ENCODE measurements at regions not wholly inside any gene's neighbourhood (a gene's known extent, or its start where the extent isn't known, plus 50 kb on each side); places are given as distances from the start of the nearest gene placed in this dataset.
"Not testable (repeated sequence)": the region's sequence is repeated elsewhere in the genome, so short reads cannot be mapped to it uniquely, and the experiment has no call there.

GRCh38 chr12:73998894-73999293 is 538.7 kb upstream of the ATXN7L3B start:
- ATAC-seq (no peak), DNase-seq (no peak)
- intact Hi-C loops (cut with DNase I): no loop called here

- intact Hi-C loops (cut with DNase I): no loop called here
- no peak for ATAC-seq
- DNase-seq: no peak
These were observed 522.5 kb upstream of the ATXN7L3B start for GRCh38 chr12:74015118-74015517.

GRCh38 chr12:74016324-74016723 is 521.3 kb upstream of the ATXN7L3B start:
- ATAC-seq; intact Hi-C loops (cut with DNase I); DNase-seq: not testable (repeated sequence)

DNA sequence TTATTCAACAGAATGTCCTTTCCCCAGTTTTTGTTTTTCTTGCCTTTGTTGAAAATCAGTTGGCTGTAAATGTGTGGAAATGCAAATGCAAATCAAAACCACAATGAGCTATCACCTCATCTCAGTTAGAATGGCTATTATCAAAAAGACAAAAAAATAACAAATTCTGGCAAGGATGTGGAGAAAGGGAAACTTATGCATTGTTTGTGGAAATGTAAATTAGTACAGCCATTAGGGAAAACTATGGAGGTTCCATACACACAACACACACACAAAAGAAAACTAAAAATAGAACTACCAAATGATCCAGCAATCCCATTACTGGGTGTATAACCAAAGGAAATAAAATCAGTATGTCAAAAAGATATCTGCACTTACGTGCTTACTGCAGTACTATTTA is 518.8 kb upstream of the ATXN7L3B start:
- DNase-seq (no peak), ATAC-seq (no peak)
- intact Hi-C loops (cut with DNase I): no loop called here

DNA sequence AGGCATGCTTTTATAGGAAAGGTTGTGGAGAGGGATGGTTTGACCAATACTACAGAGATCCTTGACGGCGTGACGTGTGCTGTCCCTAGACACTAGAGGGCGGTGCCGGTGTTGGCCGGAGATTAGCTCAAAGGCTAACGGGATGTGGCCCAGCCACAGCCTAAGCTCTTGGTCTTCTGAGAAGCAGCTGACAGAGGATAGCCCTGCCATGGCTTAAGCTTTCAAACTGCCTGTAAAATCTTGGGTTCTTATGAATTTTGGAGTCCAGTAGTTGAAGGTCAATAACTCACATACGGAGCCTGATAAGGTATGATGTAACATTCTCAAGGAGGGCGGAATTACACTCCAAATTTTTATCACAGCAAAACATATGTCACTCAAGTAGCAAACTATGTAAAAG is 515.7 kb upstream of the ATXN7L3B start:
- peak in 1 of 2 donors; percentile 82 for ATAC-seq
- DNase-seq: peak; percentile 50
- intact Hi-C loops (cut with DNase I): no loop called here

DNA sequence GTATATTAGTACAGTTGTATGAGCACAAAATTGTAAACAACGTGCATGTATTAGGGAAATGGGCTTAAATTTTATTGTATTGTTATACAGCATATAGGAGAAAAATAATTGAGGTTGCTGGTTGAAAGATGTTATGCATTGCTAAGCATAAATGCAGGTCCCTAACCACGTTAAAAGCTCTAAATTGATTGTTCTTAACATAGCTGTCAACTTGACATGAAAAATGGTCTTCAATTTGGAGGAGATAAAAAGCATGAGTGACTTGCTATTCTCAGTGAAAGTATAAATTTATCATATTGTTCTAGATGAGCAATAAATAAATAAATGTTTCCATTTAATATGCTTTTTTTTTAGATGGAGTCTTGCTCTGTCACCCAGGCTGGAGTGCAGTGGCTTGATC is 506.6 kb upstream of the ATXN7L3B start:
- intact Hi-C loops (cut with DNase I): no loop called here
- ATAC-seq (no peak), DNase-seq (no peak)

DNA sequence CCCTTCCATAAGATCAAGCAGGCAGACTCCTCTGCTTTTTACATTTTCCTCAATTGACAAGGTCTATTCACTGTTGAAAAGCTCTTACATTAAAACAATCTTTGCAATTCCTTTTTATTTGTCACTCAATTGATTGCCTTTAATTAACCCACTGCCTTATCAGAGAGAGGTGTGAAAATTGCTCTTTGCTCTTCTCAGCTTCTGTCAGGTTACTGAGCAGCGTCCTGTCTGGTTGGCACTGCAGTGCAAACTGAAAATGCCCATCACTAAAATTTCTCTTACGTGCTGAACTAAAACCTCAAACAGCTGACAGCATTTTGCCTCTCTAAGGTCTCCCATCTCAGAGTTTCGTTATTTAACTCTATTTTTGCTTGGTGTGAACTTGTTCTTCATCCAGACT is 504.1 kb upstream of the ATXN7L3B start:
- DNase-seq (no peak), ATAC-seq (no peak)
- intact Hi-C loops (cut with DNase I): no loop called here

GRCh38 chr12:74039138-74039537 is 498.5 kb upstream of the ATXN7L3B start:
- intact Hi-C loops (cut with DNase I); ATAC-seq; DNase-seq: not testable (repeated sequence)

GRCh38 chr12:74043343-74043742 is 494.3 kb upstream of the ATXN7L3B start:
- no peak for ATAC-seq
- intact Hi-C loops (cut with DNase I): no loop called here
- no peak for DNase-seq

DNA sequence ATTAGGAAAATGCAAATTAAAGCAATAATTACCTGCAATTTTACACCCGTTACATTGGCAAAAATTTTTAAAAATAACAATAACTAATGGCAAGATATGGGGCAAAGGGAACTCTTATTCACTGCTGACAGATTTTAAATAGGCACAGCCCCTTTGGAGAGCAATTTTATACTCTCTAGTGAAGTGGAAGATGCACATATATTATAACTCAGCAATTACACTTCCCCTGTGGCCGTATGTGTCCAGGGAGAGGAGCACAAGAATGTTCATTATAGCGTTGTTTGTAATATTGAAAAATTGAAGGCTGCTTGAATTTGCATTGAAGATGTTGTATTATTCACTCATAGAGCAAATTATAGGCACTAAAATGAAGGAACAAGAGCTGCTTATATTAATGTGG is 488.3 kb upstream of the ATXN7L3B start:
- intact Hi-C loops (cut with DNase I): no loop called here
- ATAC-seq: no peak
- DNase-seq: no peak

- DNase-seq: no peak
- intact Hi-C loops (cut with DNase I): no loop called here
These were observed 485.8 kb upstream of the ATXN7L3B start for GRCh38 chr12:74051848-74052247.

DNA sequence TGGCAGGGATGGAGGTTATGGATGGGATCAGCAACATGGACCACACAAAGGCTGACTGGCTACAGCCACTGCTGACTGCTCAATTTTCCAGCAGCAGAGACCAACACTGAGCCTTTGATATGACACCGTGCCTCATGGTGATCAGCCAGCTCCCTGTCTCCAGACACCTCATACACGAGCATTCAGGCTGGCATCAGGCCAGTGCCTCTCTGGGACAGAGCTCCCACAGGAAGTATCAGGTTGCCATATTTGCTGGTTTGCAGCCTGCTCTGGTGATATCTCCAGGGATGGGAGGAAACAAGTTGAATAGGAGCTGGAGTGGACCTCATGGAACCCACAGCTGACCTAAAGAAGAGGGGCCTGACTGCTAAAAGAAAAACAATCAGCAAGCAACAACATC is 471.2 kb upstream of the ATXN7L3B start:
- intact Hi-C loops (cut with DNase I): no loop called here
- no peak for ATAC-seq
- DNase-seq: no peak

More at GRCh38 chr12:74051848-74052247, 485.8 kb upstream of the ATXN7L3B start:
- ATAC-seq: no peak

GRCh38 chr12:74071182-74071581 is 466.5 kb upstream of the ATXN7L3B start:
- intact Hi-C loops (cut with DNase I): no loop called here
- no peak for DNase-seq
- no peak for ATAC-seq

DNA sequence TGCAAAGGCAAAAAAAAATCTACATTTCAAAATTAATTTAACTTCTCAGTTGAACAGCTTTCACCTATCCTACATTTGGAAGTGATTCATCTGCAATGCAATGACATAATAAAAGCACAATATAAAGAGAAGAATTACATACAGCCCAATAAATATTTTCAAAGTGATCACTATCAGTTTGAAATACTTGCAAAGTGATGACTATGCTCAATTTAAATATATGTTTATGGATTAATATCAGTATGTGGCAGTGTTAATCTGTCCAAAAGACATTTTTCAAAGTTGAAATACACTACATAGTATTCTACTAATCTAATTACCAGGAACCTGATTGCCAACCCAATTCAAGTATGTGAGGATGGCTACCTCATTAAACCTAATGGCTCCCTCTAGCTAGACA is 460.7 kb upstream of the ATXN7L3B start:
- no peak for ATAC-seq
- no peak for DNase-seq
- intact Hi-C loops (cut with DNase I): no loop called here

GRCh38 chr12:74105434-74105833 is 432.2 kb upstream of the ATXN7L3B start:
- DNase-seq: no peak
- intact Hi-C loops (cut with DNase I): no loop called here
- ATAC-seq: no peak

DNA sequence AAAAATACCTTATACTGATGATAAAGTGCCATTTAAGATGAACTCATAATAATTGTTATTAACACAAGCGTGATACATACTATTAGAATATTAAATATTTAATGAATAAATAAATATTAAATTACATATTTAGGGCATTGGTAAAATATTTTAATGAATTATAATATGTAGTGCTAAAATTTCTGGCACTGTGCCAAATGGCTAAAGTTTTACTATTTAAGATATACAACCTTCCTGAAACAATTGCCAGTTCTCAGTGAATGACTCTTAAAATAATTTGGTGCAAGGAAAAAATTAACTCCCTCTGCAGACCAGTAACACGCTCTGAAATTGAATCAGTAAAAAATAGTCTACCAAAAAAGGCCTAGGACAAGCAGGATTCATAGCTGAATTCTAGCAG is 428.9 kb upstream of the ATXN7L3B start:
- ATAC-seq: no peak
- intact Hi-C loops (cut with DNase I): no loop called here
- DNase-seq: no peak

- DNase-seq (no peak), ATAC-seq (peak in 1 of 2 donors; percentile 41)
- intact Hi-C loops (cut with DNase I): no loop called here
These were observed 425.8 kb upstream of the ATXN7L3B start for GRCh38 chr12:74111688-74112360.

DNA sequence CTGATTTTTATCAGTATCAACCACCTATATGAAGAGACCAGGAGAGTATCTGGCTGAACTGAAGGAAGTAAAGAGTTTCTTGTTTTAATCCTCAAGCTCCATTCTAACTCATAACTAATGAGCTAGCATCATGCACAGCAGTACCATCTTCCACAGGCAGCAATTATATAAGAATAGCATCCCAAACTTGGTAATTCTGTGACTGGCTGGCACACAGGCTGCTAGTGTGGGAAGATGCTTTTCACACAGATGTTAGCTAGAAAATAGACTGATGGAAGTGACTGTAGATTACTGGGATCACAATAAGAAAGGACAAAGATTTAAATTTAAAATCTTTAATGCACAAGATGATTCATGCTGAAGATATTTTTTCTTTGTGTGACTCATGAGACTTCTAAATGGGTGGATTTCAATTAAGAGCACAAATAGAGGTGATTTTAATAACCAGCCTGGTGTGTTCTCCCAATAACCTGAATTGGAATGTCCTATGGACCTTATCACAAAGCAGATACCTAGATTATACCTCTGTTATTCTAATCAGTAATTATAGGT is 417.7 kb upstream of the ATXN7L3B start:
- ATAC-seq (no peak), DNase-seq (no peak)
- intact Hi-C loops (cut with DNase I): no loop called here

GRCh38 chr12:74120644-74121043 is 417.0 kb upstream of the ATXN7L3B start:
- DNase-seq (no peak), ATAC-seq (no peak)
- intact Hi-C loops (cut with DNase I): no loop called here

GRCh38 chr12:74129702-74130101 is 407.9 kb upstream of the ATXN7L3B start:
- intact Hi-C loops (cut with DNase I): no loop called here
- no peak for ATAC-seq
- DNase-seq: no peak

- ATAC-seq (no peak), DNase-seq (no peak)
- intact Hi-C loops (cut with DNase I): no loop called here
These were observed 393.2 kb upstream of the ATXN7L3B start for GRCh38 chr12:74144396-74144795.

All from left cardiac atrium (tissue), 4 donors.